Gastrocnemius medialis (tissue), 4 donors: ENCODE measurements at regions not wholly inside any gene's neighbourhood (a gene's known extent, or its start where the extent isn't known, plus 50 kb on each side); places are given as distances from the start of the nearest gene placed in this dataset.

ENCODE experiments used
- ATAC-seq, 2 donors: fragments of 150-250 bp; one replicate each; pipeline ENCODE4 v1.9.1; 2016
- DNase-seq, 2 donors: peaks; one replicate each; pipeline ENCODE4 v3.0.0-alpha.2; 2019
- H3K27ac ChIP-seq, 4 donors: fragments of 200-600 bp; sonication (generic); 1 replicate in 1 of 4; 2 replicates in 3 of 4; pipeline ENCODE4 v1.5.1; 2016 to 2018; ENCODE audit warnings: mild to moderate bottlenecking in 2 of 4, moderate library complexity in 1 of 4
- H3K27me3 ChIP-seq, 3 donors: fragments of 200-600 bp; sonication (generic) in 2 of 3; 1 replicate in 1 of 3; 2 replicates in 2 of 3; pipeline versions ENCODE4 v1.5.1 to v1.6.0; 2016 to 2019; ENCODE audit warnings: mild to moderate bottlenecking in 1 of 3, moderate library complexity in 1 of 3
- H3K36me3 ChIP-seq, 2 donors: fragments of 200-600 bp; sonication (generic) in 1 of 2; one replicate each; pipeline ENCODE4 v1.5.1; 2017 to 2018
- H3K4me1 ChIP-seq, 2 donors: fragments of 200-600 bp; sonication (generic) in 1 of 2; one replicate each; pipeline ENCODE4 v1.5.1; 2016 to 2017; ENCODE audit warnings: mild to moderate bottlenecking in 2 of 2
- H3K4me3 ChIP-seq, 4 donors: fragments of 200-600 bp; sonication (generic) in 3 of 4; 1 replicate in 1 of 4; 2 replicates in 3 of 4; pipeline ENCODE4 v1.5.1; 2016 to 2019; ENCODE audit warnings: mild to moderate bottlenecking in 2 of 4
- H3K9me3 ChIP-seq, 3 donors: fragments of 200-600 bp; sonication (generic) in 2 of 3; 1 replicate in 1 of 3; 2 replicates in 2 of 3; pipeline ENCODE4 v1.5.1; 2016 to 2019
- POLR2A ChIP-seq, 2 donors: fragments of 450-650 bp; IDR thresholded peaks; one replicate each; pipeline ENCODE4 v1.6.1; 2017; ENCODE audit warnings: antibody characterized with exemption in 2 of 2, mild to moderate bottlenecking in 2 of 2, moderate library complexity in 2 of 2
- in situ Hi-C, 4 donors: fragments of 200-750 bp; cut with MboI; loops; one replicate each; pipeline versions ENCODE4 v1.15.0 to v1.8.0; 2017; ENCODE audit warnings: low sequenced_read_pairs in 4 of 4
- intact Hi-C: fragments of 100-400 bp; cut with DNase I; formaldehyde crosslinking; loops from one replicate; pipeline ENCODE4 v1.15.1; 2023; ENCODE audit warnings: low total_unique reads
- TF ChIP-seq, protein P1 (sequence below), 5 experiments: fragments of 450-650 bp in 3 of 5; fragments of 200-600 bp in 2 of 5; sonication (generic) in 2 of 5; IDR thresholded peaks in 4 of 5; conservative IDR thresholded peaks in 1 of 5; 1 replicate in 4 of 5; 2 replicates in 1 of 5; pipeline ENCODE4 v1.5.1; 2016 to 2019; ENCODE audit warnings: antibody characterized with exemption in 5 of 5, mild to moderate bottlenecking in 3 of 5, moderate library complexity in 3 of 5

DNA sequence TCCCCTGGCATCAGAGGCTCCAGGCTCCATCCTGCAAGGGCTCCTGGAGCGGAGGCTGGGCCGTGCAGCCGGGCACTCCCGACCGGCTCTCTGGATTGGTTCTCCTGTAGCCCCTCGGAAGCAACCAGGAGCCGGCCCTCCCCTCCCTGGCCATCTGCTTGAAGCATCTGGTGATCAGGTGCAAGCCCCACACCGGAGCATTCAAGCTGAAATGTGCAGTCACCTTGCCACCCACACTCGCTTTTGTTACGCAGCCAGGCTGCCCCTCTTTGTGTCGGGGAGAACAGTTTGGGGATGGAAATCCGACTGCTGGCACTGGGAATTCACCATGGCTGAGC, 258.8 kb downstream of the ZNF536 start:
- ATAC-seq, result no peak
- no peak for DNase-seq
- H3K36me3 ChIP-seq, result no peaks in the 10 kb centered on the region
- in situ Hi-C loops (loop anchor here in 1 of 4 donors (25.0 kb wide), 1 partner anchor 869 kb away; no protein-coding TSS in a partner anchor), intact Hi-C loops (no loop called here)
- no peaks in the 10 kb centered on the region for H3K4me1 ChIP-seq
- no peaks in the 10 kb centered on the region for H3K27me3 ChIP-seq
- TF ChIP-seq, protein P1, sequence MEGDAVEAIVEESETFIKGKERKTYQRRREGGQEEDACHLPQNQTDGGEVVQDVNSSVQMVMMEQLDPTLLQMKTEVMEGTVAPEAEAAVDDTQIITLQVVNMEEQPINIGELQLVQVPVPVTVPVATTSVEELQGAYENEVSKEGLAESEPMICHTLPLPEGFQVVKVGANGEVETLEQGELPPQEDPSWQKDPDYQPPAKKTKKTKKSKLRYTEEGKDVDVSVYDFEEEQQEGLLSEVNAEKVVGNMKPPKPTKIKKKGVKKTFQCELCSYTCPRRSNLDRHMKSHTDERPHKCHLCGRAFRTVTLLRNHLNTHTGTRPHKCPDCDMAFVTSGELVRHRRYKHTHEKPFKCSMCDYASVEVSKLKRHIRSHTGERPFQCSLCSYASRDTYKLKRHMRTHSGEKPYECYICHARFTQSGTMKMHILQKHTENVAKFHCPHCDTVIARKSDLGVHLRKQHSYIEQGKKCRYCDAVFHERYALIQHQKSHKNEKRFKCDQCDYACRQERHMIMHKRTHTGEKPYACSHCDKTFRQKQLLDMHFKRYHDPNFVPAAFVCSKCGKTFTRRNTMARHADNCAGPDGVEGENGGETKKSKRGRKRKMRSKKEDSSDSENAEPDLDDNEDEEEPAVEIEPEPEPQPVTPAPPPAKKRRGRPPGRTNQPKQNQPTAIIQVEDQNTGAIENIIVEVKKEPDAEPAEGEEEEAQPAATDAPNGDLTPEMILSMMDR (IDR thresholded peaks at IDR 0.05 in 4 of 5, conservative IDR thresholded peaks at IDR 0.05 in 1 of 5), result no peak
- TF ChIP-seq POLR2A (IDR thresholded peaks at IDR 0.05), result no peak
- H3K4me3 ChIP-seq, result no peak overlapping the region
- no peak overlapping the region for H3K27ac ChIP-seq
- no peaks in the 10 kb centered on the region for H3K9me3 ChIP-seq

DNA sequence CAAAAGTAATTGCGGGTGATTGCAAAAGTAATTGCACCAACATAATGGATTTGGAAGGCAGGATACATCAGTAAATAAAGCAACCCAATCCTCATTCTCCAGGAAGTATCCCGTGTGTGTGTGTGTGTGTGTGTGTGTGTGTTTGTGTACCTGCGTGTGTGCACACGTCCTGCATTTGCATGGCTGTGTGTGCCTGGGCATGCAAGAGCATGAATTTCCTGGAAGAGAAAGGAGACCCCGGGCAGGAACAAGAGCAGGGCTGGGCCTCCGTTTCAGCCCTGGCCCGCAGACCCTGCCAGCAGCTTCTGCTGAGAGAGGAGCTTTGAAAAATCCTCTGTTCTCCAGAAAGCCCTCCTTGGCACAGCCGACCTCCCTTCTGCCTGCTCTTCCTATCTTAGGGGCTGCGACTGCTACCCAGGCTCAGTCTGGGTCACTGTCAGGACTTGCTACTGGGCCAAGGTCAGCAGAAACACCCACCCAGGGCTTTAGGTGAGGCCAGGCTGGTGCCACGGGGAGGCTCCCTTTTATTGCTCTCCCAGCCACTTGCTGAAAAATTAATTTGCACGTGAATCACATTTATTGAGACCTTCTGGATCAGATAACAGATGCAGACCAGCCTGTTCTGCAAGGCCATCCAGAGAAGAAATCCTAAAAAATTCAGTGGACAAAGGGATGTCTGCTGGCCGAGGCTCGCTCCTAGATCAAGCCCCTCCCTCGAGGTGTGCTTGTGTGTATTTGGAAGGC, 258.3 kb downstream of the ZNF536 start:
- Histone ChIP-seq H3K4me3 (no peak overlapping the region), H3K9me3 (no peaks in the 10 kb centered on the region), H3K27me3 (peaks cover 0 to 4% (median 3%) of the 10 kb centered on the region in 3 donors), H3K4me1 (no peaks in the 10 kb centered on the region), H3K36me3 (no peaks in the 10 kb centered on the region), H3K27ac (no peak overlapping the region)
- DNase-seq, result no peak
- in situ Hi-C loops, result loop anchor here in 1 of 4 donors (25.0 kb wide), 1 partner anchor 868 kb away; no protein-coding TSS in a partner anchor
- no peak for TF ChIP-seq POLR2A (IDR thresholded peaks at IDR 0.05)
- TF ChIP-seq, protein P1 (IDR thresholded peaks at IDR 0.05 in 4 of 5, conservative IDR thresholded peaks at IDR 0.05 in 1 of 5), result no peak
- intact Hi-C loops, result no loop called here
- no peak for ATAC-seq

DNA sequence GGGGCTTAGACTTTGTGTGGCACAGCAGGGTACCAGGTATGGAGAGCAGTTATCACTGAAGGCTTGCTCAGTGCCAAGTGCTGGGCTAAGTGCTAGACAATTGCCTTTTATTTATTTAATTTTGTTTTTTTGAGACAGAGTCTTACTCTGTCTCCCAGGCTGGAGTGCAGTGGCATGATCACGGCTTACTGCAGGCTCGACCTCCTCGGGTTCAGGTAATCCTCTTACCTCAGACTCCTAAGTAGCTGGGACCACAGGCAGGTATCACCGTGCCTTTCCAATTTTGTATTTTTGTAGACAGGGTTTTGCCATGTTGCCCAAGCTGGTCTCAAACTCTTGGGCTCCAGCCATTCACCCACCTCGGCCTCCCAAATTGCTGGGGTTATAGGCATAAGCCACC, 256.9 kb downstream of the ZNF536 start:
- no peaks in the 10 kb centered on the region for H3K4me1 ChIP-seq
- no peak overlapping the region for H3K27ac ChIP-seq
- in situ Hi-C loops, result loop anchor here in 1 of 4 donors (25.0 kb wide), 1 partner anchor 867 kb away; no protein-coding TSS in a partner anchor
- H3K9me3 ChIP-seq, result no peaks in the 10 kb centered on the region
- no peaks in the 10 kb centered on the region for H3K36me3 ChIP-seq
- ATAC-seq, result no peak
- intact Hi-C loops, result no loop called here
- no peak for TF ChIP-seq POLR2A (IDR thresholded peaks at IDR 0.05)
- H3K4me3 ChIP-seq, result no peak overlapping the region
- H3K27me3 ChIP-seq, result peaks cover 0 to 4% (median 3%) of the 10 kb centered on the region in 3 donors
- no peak for DNase-seq

DNA sequence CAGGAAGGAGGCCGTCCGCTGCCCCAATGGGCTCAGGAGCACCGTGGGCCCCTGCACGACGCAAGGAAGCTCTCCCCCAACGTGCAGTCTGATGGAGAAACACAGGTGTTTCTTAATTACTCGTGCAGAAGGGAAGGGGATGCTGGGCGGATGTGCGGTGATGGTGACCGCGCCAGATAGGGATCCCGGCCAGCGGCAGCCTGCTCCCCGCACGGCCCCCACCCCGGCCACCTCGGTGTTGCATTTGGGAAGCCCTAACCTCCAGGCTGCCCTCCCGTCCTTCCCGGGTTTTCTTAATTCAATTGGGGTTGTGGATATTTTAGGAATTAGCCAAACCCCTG, 254.4 kb downstream of the ZNF536 start:
- in situ Hi-C loops, result loop anchor here in 1 of 4 donors (25.0 kb wide), 1 partner anchor 864 kb away; no protein-coding TSS in a partner anchor

DNA sequence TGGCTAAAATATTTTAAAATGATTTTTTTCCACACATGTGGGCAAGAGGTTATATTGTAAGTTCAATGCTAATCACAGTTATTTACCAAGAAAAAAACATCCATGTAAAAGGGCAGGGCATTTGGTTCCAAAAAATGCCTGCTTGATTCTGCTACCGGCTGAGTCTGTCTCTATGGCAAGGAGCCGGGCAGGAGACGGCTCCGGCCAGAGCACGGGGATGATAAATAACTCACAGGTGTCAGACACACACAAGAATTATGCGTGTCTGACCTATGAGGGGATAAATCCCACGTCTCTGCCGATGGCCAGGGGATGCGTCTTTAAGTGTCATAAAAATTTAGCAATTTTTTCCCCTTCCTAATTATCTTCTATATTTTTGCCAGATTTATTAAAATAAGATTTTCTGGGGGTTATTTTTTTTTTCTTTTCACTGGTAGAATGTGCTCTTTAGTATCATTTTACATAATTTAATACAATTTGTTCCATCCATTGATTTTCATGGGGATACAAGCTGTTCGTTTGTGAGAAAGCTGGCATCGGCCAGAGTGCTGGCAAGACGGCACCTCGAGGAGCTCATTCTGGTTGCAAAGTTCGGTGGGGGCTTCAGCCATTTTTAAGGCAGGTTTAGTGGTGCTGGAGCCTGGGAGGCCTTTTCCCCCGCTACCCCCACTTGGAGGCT, 253.9 kb downstream of the ZNF536 start:
- no peak for TF ChIP-seq POLR2A (IDR thresholded peaks at IDR 0.05)
- H3K9me3 ChIP-seq, result no peaks in the 10 kb centered on the region
- DNase-seq (no peak), ATAC-seq (no peak)
- H3K27ac ChIP-seq, result no peak overlapping the region
- no peak overlapping the region for H3K4me3 ChIP-seq
- intact Hi-C loops, result no loop called here
- no peaks in the 10 kb centered on the region for H3K36me3 ChIP-seq
- in situ Hi-C loops, result loop anchor here in 1 of 4 donors (25.0 kb wide), 1 partner anchor 864 kb away; no protein-coding TSS in a partner anchor
- no peaks in the 10 kb centered on the region for H3K4me1 ChIP-seq
- H3K27me3 ChIP-seq, result peaks cover 0 to 4% (median 3%) of the 10 kb centered on the region in 3 donors

More for the DNA sequence above, 254.4 kb downstream of the ZNF536 start:
- H3K27me3 ChIP-seq, result peaks cover 0 to 4% (median 3%) of the 10 kb centered on the region in 3 donors
- DNase-seq, result no peak
- ATAC-seq, result no peak
- no peaks in the 10 kb centered on the region for H3K36me3 ChIP-seq
- H3K9me3 ChIP-seq, result no peaks in the 10 kb centered on the region
- H3K4me3 ChIP-seq, result no peak overlapping the region
- TF ChIP-seq POLR2A (IDR thresholded peaks at IDR 0.05), result no peak
- TF ChIP-seq, protein P1 (IDR thresholded peaks at IDR 0.05 in 4 of 5, conservative IDR thresholded peaks at IDR 0.05 in 1 of 5), result no peak
- intact Hi-C loops, result no loop called here
- no peak overlapping the region for H3K27ac ChIP-seq
- no peaks in the 10 kb centered on the region for H3K4me1 ChIP-seq
